ENCODE measurements at regions not wholly inside any gene's neighbourhood (a gene's known extent, or its start where the extent isn't known, plus 50 kb on each side); places are given as distances from the start of the nearest gene placed in this dataset.

- TF ChIP-seq CTCF (conservative IDR thresholded peaks at IDR 0.05; ENCODE audit: low read length) = no peak
- TF ChIP-seq EZH2phosphoT487 (IDR thresholded peaks at IDR 0.05; ENCODE audit: borderline replicate concordance) = no peak
These were observed 114.1 kb upstream of the E2F7 start for GRCh38 chr12:77179515-77179914.

All from Loucy (cell line).